IMR-90 (cell line): ENCODE measurements at regions not wholly inside any gene's neighbourhood (a gene's known extent, or its start where the extent isn't known, plus 50 kb on each side); places are given as distances from the start of the nearest gene placed in this dataset.
"Not testable (repeated sequence)": the region's sequence is repeated elsewhere in the genome, so short reads cannot be mapped to it uniquely, and the experiment has no call there.

Source experiments
- ATAC-seq: fragments of 200-7000 bp; cut with Tn5 transposase; 2 replicates; pipeline ENCODE4 v1.9.1; 2020; ENCODE audit warnings: low read depth, mild to moderate bottlenecking, moderate library complexity
- BruUV-seq: library from RNA; stranded (reverse); fragments of 400-500 nt; replicated peaks from 2 replicates; lab custom pipeline; 2021; lab: Mats Ljungman, UMichigan
- CTCF ChIA-PET: fragments of 300-600 bp; formaldehyde crosslinking; extraction: SDS; loops from one replicate; lab custom pipeline; 2021; ENCODE audit warnings: antibody characterized with exemption; lab: Yijun Ruan, JAX
- POLR2A ChIA-PET: fragments of 300-600 bp; sonication (Branson Sonifier 250); formaldehyde crosslinking; loops from one replicate; lab custom pipeline; 2022; ENCODE audit warnings: antibody characterized with exemption; ENCODE audit not compliant: unreplicated experiment; lab: Charles Lee
- DNase-seq: peaks from one replicate; pipeline ENCODE4 v3.0.0; 2013
- H2AFZ ChIP-seq: replicated peaks from 2 replicates; pipeline ENCODE3; 2013; ENCODE audit warnings: low read length, mild to moderate bottlenecking; ENCODE audit not compliant: poor library complexity
- H2AK5ac ChIP-seq: 2 replicates; pipeline ENCODE4 v1.6.1; 2013; ENCODE audit warnings: low read depth, low read length, inconsistent platforms
- H2AK9ac ChIP-seq: replicated peaks from 2 replicates; pipeline ENCODE3; 2013; ENCODE audit warnings: mild to moderate bottlenecking, low read depth, low read length, moderate library complexity; ENCODE audit not compliant: poor library complexity
- H2BK120ac ChIP-seq: 2 replicates; pipeline ENCODE4 v1.6.1; 2013; ENCODE audit warnings: low read depth, low read length, inconsistent platforms
- H2BK15ac ChIP-seq: 3 replicates; pipeline ENCODE4 v1.6.1; 2013; ENCODE audit warnings: low read depth, low read length, inconsistent platforms
- H2BK20ac ChIP-seq: 2 replicates; pipeline ENCODE4 v1.6.1; 2013; ENCODE audit warnings: low read depth, mild to moderate bottlenecking, inconsistent platforms, low read length, moderate library complexity
- H2BK5ac ChIP-seq: 2 replicates; pipeline ENCODE4 v1.6.1; 2013; ENCODE audit warnings: mild to moderate bottlenecking, low read depth, low read length, inconsistent platforms; ENCODE audit not compliant: poor library complexity, severe bottlenecking
- H3K14ac ChIP-seq: replicated peaks from 2 replicates; pipeline ENCODE4 v1.6.1; 2013; ENCODE audit warnings: low read depth, low read length, inconsistent platforms
- H3K18ac ChIP-seq: 2 replicates; pipeline ENCODE4 v1.6.1; 2013; ENCODE audit warnings: low read depth, low read length, control low read depth
- H3K23ac ChIP-seq: 2 replicates; pipeline ENCODE4 v1.6.1; 2013; ENCODE audit warnings: low read depth, low read length, inconsistent platforms
- H3K27ac ChIP-seq: 2 replicates; pipeline ENCODE4 v1.5.1; 2013; ENCODE audit warnings: mild to moderate bottlenecking, control low read depth, low read length; ENCODE audit not compliant: insufficient read depth
- H3K27me3 ChIP-seq: 2 replicates; pipeline ENCODE4 v1.6.1; 2013; ENCODE audit warnings: low read length; ENCODE audit not compliant: control insufficient read depth, insufficient read depth
- H3K36me3 ChIP-seq: 2 replicates; pipeline ENCODE4 v1.6.1; 2013; ENCODE audit warnings: low read length, mixed read lengths; ENCODE audit not compliant: control insufficient read depth, insufficient read depth
- H3K4ac ChIP-seq: 2 replicates; pipeline ENCODE4 v1.6.1; 2013; ENCODE audit warnings: low read depth, low read length, inconsistent platforms
- H3K4me1 ChIP-seq: 2 replicates; pipeline ENCODE4 v1.6.1; 2013; ENCODE audit warnings: low read length, mixed read lengths; ENCODE audit not compliant: control insufficient read depth, insufficient read depth
- H3K4me2 ChIP-seq: 2 replicates; pipeline ENCODE4 v1.6.1; 2013; ENCODE audit warnings: low read depth, mild to moderate bottlenecking, control low read depth, low read length, moderate library complexity
- H3K4me3 ChIP-seq: 2 replicates; pipeline ENCODE4 v1.5.1; 2013; ENCODE audit warnings: low read depth, mild to moderate bottlenecking, control low read depth, low read length, moderate library complexity; ENCODE audit not compliant: insufficient read depth
- H3K56ac ChIP-seq: 2 replicates; pipeline ENCODE4 v1.6.1; 2013; ENCODE audit warnings: low read length, inconsistent platforms; ENCODE audit not compliant: insufficient read depth; ENCODE audit errors: extremely low read depth
- H3K79me1 ChIP-seq, 2 experiments: 2 replicates each; pipeline ENCODE4 v1.6.1; 2013; ENCODE audit warnings: low read length in 2 of 2, inconsistent platforms in 1 of 2, low read depth in 1 of 2
- H3K9ac ChIP-seq: 2 replicates; pipeline ENCODE4 v1.6.1; 2013; ENCODE audit warnings: low read depth, low read length, control low read depth
- H3K9me1 ChIP-seq: 2 replicates; pipeline ENCODE4 v1.6.1; 2013; ENCODE audit warnings: low read length, inconsistent platforms; ENCODE audit not compliant: insufficient read depth
- H3K9me3 ChIP-seq: 2 replicates; pipeline ENCODE4 v1.6.1; 2013; ENCODE audit warnings: low read length; ENCODE audit not compliant: control insufficient read depth, insufficient read depth
- H4K20me1 ChIP-seq: 2 replicates; pipeline ENCODE4 v1.6.1; 2013; ENCODE audit warnings: low read length, inconsistent platforms; ENCODE audit not compliant: insufficient read depth
- H4K5ac ChIP-seq: 2 replicates; pipeline ENCODE4 v1.6.1; 2013; ENCODE audit warnings: mild to moderate bottlenecking, low read depth, low read length, control low read depth
- H4K8ac ChIP-seq, 2 experiments: 2 replicates each; pipeline ENCODE4 v1.6.1; 2013; ENCODE audit warnings: low read depth in 2 of 2, low read length in 2 of 2, control low read depth in 1 of 2, inconsistent platforms in 1 of 2
- H4K91ac ChIP-seq: 2 replicates; pipeline ENCODE4 v1.6.1; 2013; ENCODE audit warnings: low read depth, low read length, inconsistent platforms; ENCODE audit not compliant: insufficient read depth
- WGBS, 2 experiments: methylation state at CpG; one replicate each; pipeline versions ENCODE4 v1.1.5 to v1.1.7; 2013; ENCODE audit warnings: missing lambda C conversion rate in 2 of 2; ENCODE audit not compliant: insufficient read length in 1 of 2; ENCODE audit errors: extremely low coverage in 2 of 2; 5-methylcytosine and 5-hydroxymethylcytosine counted together
- dilution Hi-C: fragments of 300-500 bp; cut with HindIII; formaldehyde crosslinking; loops from one replicate; pipeline ENCODE4 v1.14.3; 2018; ENCODE audit warnings: low sequenced_read_pairs; ENCODE audit not compliant: unreplicated experiment
- in situ Hi-C: fragments of 300-500 bp; cut with MboI; formaldehyde crosslinking; loops from 3 replicates; pipeline ENCODE4 v1.14.3; 2019; ENCODE audit warnings: low sequenced_read_pairs, inconsistent platforms, mixed read lengths
- intact Hi-C: fragments of 100-400 bp; cut with micrococcal nuclease; formaldehyde crosslinking; loops from 2 replicates; pipeline ENCODE4 v1.10.0; 2022

GRCh38 chr3:13988925-13989324 lies 109.1 kb upstream of the WNT7A start:
- ATAC-seq, H3K14ac ChIP-seq, H4K5ac ChIP-seq, H3K56ac ChIP-seq, H3K4me1 ChIP-seq, H4K8ac ChIP-seq, H2BK15ac ChIP-seq, H3K36me3 ChIP-seq, H3K9me1 ChIP-seq, H2BK120ac ChIP-seq, H3K4me2 ChIP-seq, dilution Hi-C loops, H3K4me3 ChIP-seq, POLR2A ChIA-PET, H3K27me3 ChIP-seq, BruUV-seq, H3K18ac ChIP-seq, H2AK5ac ChIP-seq, H2BK5ac ChIP-seq, H3K4ac ChIP-seq, H3K9me3 ChIP-seq, H2BK20ac ChIP-seq, H3K27ac ChIP-seq, H2AK9ac ChIP-seq, H3K23ac ChIP-seq, intact Hi-C loops, H3K9ac ChIP-seq, H3K79me1 ChIP-seq, DNase-seq, CTCF ChIA-PET, H4K20me1 ChIP-seq, in situ Hi-C loops, H2AFZ ChIP-seq, H4K91ac ChIP-seq: not testable (repeated sequence)
- WGBS, 2 experiments = no CpG with 5 or more reads among the region's 1 CpG
